ENCODE measurements at regions not wholly inside any gene's neighbourhood (a gene's known extent, or its start where the extent isn't known, plus 50 kb on each side); places are given as distances from the start of the nearest gene placed in this dataset.

- ATAC-seq: peak; percentile 78 to 83; a peak in 5 of 6 replicates
- no peaks in the 10 kb centered on the region for H3K9me3 ChIP-seq
- no peak for FAIRE-seq
- 17% methylated on average over 5 of the region's 5 CpGs for WGBS (ENCODE audit: missing lambda C conversion rate)
- H3K4me1 ChIP-seq: peaks cover 14% of the 10 kb centered on the region; the same call in 2 of the 3 replicates
- H3K27ac ChIP-seq: peak overlapping the region in 1 of 2 experiments; percentile 8; a peak in 1 of 6 replicates
- ChIA-PET POLR2A (no interaction called here), CTCF (interaction anchor here (0.5 to 3.6 kb wide), 20 partner anchors 13 to 1199 kb away, joined by 3 to 19 read pairs (median 3); no protein-coding TSS in a partner anchor)
- DNase-seq (ENCODE audit: low read depth in 1 of 2, low spot score in 1 of 2): peak in 1 of 2 experiments; percentile 45
- H3K4me3 ChIP-seq: no peak overlapping the region
- H3K4me2 ChIP-seq: no peak overlapping the region
- TF ChIP-seq, protein P1, sequence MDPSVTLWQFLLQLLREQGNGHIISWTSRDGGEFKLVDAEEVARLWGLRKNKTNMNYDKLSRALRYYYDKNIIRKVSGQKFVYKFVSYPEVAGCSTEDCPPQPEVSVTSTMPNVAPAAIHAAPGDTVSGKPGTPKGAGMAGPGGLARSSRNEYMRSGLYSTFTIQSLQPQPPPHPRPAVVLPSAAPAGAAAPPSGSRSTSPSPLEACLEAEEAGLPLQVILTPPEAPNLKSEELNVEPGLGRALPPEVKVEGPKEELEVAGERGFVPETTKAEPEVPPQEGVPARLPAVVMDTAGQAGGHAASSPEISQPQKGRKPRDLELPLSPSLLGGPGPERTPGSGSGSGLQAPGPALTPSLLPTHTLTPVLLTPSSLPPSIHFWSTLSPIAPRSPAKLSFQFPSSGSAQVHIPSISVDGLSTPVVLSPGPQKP (IDR thresholded peaks at IDR 0.05; ENCODE audit: low read depth, low read length): no peak
- TF ChIP-seq EHMT2 (IDR thresholded peaks at IDR 0.05; ENCODE audit: low read depth): no peak
- peak; percentile 83 for TF ChIP-seq SMC3 (IDR thresholded peaks at IDR 0.05)
- no peak for TF ChIP-seq GATA3 (IDR thresholded peaks at IDR 0.05; ENCODE audit: borderline replicate concordance)
- TF ChIP-seq ZFP36 (IDR thresholded peaks at IDR 0.05; ENCODE audit: borderline replicate concordance, partially characterized antibody): no peak
- TF ChIP-seq TFCP2L1 (CRISPR knock-in tag; IDR thresholded peaks at IDR 0.05): no peak
- TF ChIP-seq HDAC2 (IDR thresholded peaks at IDR 0.05): no peak
- TF ChIP-seq MAFK (IDR thresholded peaks at IDR 0.05; ENCODE audit: partially characterized antibody): no peak
- TF ChIP-seq RNF2 (IDR thresholded peaks at IDR 0.05; ENCODE audit: borderline replicate concordance, low read depth): no peak
- TF ChIP-seq ZNF302 (CRISPR knock-in tag; IDR thresholded peaks at IDR 0.05): no peak
- TF ChIP-seq CHD2 (IDR thresholded peaks at IDR 0.05; ENCODE audit: low read length, partially characterized antibody): no peak
- TF ChIP-seq BCL3 (IDR thresholded peaks at IDR 0.05): no peak
- TF ChIP-seq FOXS1 (CRISPR knock-in tag; IDR thresholded peaks at IDR 0.05): no peak
- no peak for TF ChIP-seq CEBPB (IDR thresholded peaks at IDR 0.05)
- TF ChIP-seq, protein P2, sequence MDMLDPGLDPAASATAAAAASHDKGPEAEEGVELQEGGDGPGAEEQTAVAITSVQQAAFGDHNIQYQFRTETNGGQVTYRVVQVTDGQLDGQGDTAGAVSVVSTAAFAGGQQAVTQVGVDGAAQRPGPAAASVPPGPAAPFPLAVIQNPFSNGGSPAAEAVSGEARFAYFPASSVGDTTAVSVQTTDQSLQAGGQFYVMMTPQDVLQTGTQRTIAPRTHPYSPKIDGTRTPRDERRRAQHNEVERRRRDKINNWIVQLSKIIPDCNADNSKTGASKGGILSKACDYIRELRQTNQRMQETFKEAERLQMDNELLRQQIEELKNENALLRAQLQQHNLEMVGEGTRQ (IDR thresholded peaks at IDR 0.05): no peak
- no peak for TF ChIP-seq HOXB5 (CRISPR knock-in tag; IDR thresholded peaks at IDR 0.05)
- TF ChIP-seq, protein P3, sequence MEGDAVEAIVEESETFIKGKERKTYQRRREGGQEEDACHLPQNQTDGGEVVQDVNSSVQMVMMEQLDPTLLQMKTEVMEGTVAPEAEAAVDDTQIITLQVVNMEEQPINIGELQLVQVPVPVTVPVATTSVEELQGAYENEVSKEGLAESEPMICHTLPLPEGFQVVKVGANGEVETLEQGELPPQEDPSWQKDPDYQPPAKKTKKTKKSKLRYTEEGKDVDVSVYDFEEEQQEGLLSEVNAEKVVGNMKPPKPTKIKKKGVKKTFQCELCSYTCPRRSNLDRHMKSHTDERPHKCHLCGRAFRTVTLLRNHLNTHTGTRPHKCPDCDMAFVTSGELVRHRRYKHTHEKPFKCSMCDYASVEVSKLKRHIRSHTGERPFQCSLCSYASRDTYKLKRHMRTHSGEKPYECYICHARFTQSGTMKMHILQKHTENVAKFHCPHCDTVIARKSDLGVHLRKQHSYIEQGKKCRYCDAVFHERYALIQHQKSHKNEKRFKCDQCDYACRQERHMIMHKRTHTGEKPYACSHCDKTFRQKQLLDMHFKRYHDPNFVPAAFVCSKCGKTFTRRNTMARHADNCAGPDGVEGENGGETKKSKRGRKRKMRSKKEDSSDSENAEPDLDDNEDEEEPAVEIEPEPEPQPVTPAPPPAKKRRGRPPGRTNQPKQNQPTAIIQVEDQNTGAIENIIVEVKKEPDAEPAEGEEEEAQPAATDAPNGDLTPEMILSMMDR (IDR thresholded peaks at IDR 0.05): peak; percentile 47
- no peak for TF ChIP-seq JUN (IDR thresholded peaks at IDR 0.05)
- peak; percentile 61 to 78 for TF ChIP-seq RAD21 (conservative IDR thresholded peaks at IDR 0.05 in 1 of 2, IDR thresholded peaks at IDR 0.05 in 1 of 2)
- TF ChIP-seq HOXA7 (CRISPR knock-in tag; IDR thresholded peaks at IDR 0.05): no peak
These were observed 86.3 kb upstream of the RPS23 start for GRCh38 chr5:82364497-82364896.

DNA sequence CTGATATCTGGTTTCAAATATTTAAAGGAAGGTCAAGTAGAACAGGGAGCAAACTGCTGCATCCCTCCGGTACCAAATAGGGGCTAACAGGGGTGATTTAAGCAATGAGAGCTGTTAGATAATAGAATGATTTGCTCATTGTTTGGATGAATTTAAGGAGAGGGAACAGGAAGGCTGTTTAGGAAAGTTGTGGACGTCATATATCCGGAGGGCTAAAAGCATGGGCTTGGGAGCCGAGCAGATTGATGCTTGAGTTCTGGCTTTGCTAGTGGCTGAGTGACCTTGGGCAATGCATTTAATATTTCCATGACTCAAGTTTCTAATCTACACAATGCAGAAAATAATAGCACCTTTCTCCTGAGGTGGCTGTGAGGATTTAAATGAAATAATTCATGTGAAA is 85.4 kb upstream of the RPS23 start:
- no peak for ATAC-seq
- WGBS (ENCODE audit: missing lambda C conversion rate): 91% methylated on average over 4 of the region's 4 CpGs
- TF ChIP-seq, protein P1 (IDR thresholded peaks at IDR 0.05; ENCODE audit: low read depth, low read length): no peak
- TF ChIP-seq NPAS2 (CRISPR knock-in tag; IDR thresholded peaks at IDR 0.05; ENCODE audit: borderline replicate concordance) (no peak), HOXB13 (CRISPR knock-in tag; IDR thresholded peaks at IDR 0.05; ENCODE audit: low read depth) (no peak), FOSL2 (IDR thresholded peaks at IDR 0.05) (no peak), FOSL2 (CRISPR knock-in tag; IDR thresholded peaks at IDR 0.05) (no peak), CHD4 (IDR thresholded peaks at IDR 0.05; ENCODE audit: borderline replicate concordance) (no peak)
- H3K4me2 ChIP-seq: no peak overlapping the region
- H3K4me1 ChIP-seq: peaks cover 14% of the 10 kb centered on the region; the same call in 2 of the 3 replicates
- no peak overlapping the region for H3K4me3 ChIP-seq
- CTCF ChIA-PET: interaction anchor here (1.1 to 3.6 kb wide), 4 partner anchors 12 to 1200 kb away, joined by 4 to 19 read pairs (median 8); no protein-coding TSS in a partner anchor
- no peaks in the 10 kb centered on the region for H3K9me3 ChIP-seq
- no peak for FAIRE-seq
- DNase-seq (ENCODE audit: low read depth in 1 of 2, low spot score in 1 of 2): no peak
- POLR2A ChIA-PET: no interaction called here
- 0 out of 6 replicates have a peak overlapping the region, but pooled peaks of 1 of the 2 experiments have one; percentile 7 for H3K27ac ChIP-seq
